ENCODE measurements at regions not wholly inside any gene's neighbourhood (a gene's known extent, or its start where the extent isn't known, plus 50 kb on each side); places are given as distances from the start of the nearest gene placed in this dataset.
"Not testable (repeated sequence)": the region's sequence is repeated elsewhere in the genome, so short reads cannot be mapped to it uniquely, and the experiment has no call there.

- DNase-seq (ENCODE audit: low spot score): no peak
These were observed 83.3 kb upstream of the KIT start for GRCh38 chr4:54574500-54574899.

GRCh38 chr4:54575919-54576318 is 81.8 kb upstream of the KIT start:
- no peak for DNase-seq (ENCODE audit: low spot score)

GRCh38 chr4:54581807-54582206 is 76.0 kb upstream of the KIT start:
- no peak for DNase-seq (ENCODE audit: low spot score)

- DNase-seq (ENCODE audit: low spot score): no peak
These were observed 72.3 kb upstream of the KIT start for GRCh38 chr4:54585321-54586000.

GRCh38 chr4:54586320-54586955 is 71.3 kb upstream of the KIT start:
- DNase-seq (ENCODE audit: low spot score): no peak

- DNase-seq (ENCODE audit: low spot score): no peak
These were observed 70.5 kb upstream of the KIT start for GRCh38 chr4:54587107-54587891.

- no peak for DNase-seq (ENCODE audit: low spot score)
These were observed 69.4 kb upstream of the KIT start for GRCh38 chr4:54588404-54588803.

- no peak for DNase-seq (ENCODE audit: low spot score)
These were observed 68.2 kb upstream of the KIT start for GRCh38 chr4:54589586-54589985.

GRCh38 chr4:54593795-54594322 is 63.9 kb upstream of the KIT start:
- no peak for DNase-seq (ENCODE audit: low spot score)

GRCh38 chr4:54596201-54596600 is 61.6 kb upstream of the KIT start:
- no peak for DNase-seq (ENCODE audit: low spot score)

GRCh38 chr4:54597678-54598077 is 60.1 kb upstream of the KIT start:
- DNase-seq (ENCODE audit: low spot score): not testable (repeated sequence)

- DNase-seq (ENCODE audit: low spot score): not testable (repeated sequence)
These were observed 55.6 kb upstream of the KIT start for GRCh38 chr4:54602175-54602574.

- no peak for DNase-seq (ENCODE audit: low spot score)
These were observed 50.7 kb upstream of the KIT start for GRCh38 chr4:54607067-54607466.

GRCh38 chr4:54607521-54607920 is 50.2 kb upstream of the KIT start:
- no peak for DNase-seq (ENCODE audit: low spot score)
